GM19240 (cell line): ENCODE measurements at regions not wholly inside any gene's neighbourhood (a gene's known extent, or its start where the extent isn't known, plus 50 kb on each side); places are given as distances from the start of the nearest gene placed in this dataset.

Experiments
- DNase-seq: peaks from one replicate; pipeline ENCODE4 v3.0.0; 2011; ENCODE audit warnings: low spot score; ENCODE audit not compliant: insufficient read length

- no peak for DNase-seq
Measured at GRCh38 chr11:56932572-56933220, 56.0 kb upstream of the OR5AK2 start.

GRCh38 chr11:56923116-56923515, 65.6 kb upstream of the OR5AK2 start:
- DNase-seq = no peak

GRCh38 chr11:56922421-56922820, 66.3 kb upstream of the OR5AK2 start:
- no peak for DNase-seq

GRCh38 chr11:56917708-56918400, 70.9 kb upstream of the OR5AK2 start:
- DNase-seq = no peak

GRCh38 chr11:56916587-56916986, 72.1 kb upstream of the OR5AK2 start:
- DNase-seq = no peak

- no peak for DNase-seq
Measured at GRCh38 chr11:56916162-56916561, 72.6 kb upstream of the OR5AK2 start.

- DNase-seq = no peak
Measured at GRCh38 chr11:56911312-56911711, 77.4 kb upstream of the OR5AK2 start.

GRCh38 chr11:56910785-56911184, 77.9 kb upstream of the OR5AK2 start:
- DNase-seq = no peak

- DNase-seq = no peak
Measured at GRCh38 chr11:56910046-56910773, 78.5 kb upstream of the OR5AK2 start.

- no peak for DNase-seq
Measured at GRCh38 chr11:56909563-56909962, 79.2 kb upstream of the OR5AK2 start.

- DNase-seq = no peak
Measured at GRCh38 chr11:56909080-56909479, 79.6 kb upstream of the OR5AK2 start.

GRCh38 chr11:56906683-56907148, 82.0 kb upstream of the OR5AK2 start:
- no peak for DNase-seq

GRCh38 chr11:56905936-56906335, 82.8 kb upstream of the OR5AK2 start:
- DNase-seq = no peak

- DNase-seq = no peak
Measured at GRCh38 chr11:56905442-56905841, 83.3 kb upstream of the OR5AK2 start.

- DNase-seq = no peak
Measured at GRCh38 chr11:56898856-56899255, 89.9 kb upstream of the OR5AK2 start.

- no peak for DNase-seq
Measured at GRCh38 chr11:56890584-56891305, 98.0 kb upstream of the OR5AK2 start.

GRCh38 chr11:56889986-56890385, 98.7 kb upstream of the OR5AK2 start:
- DNase-seq = no peak

GRCh38 chr11:56887940-56888339, 100.8 kb upstream of the OR5AK2 start:
- DNase-seq = no peak

GRCh38 chr11:56886455-56886854, 102.3 kb upstream of the OR5AK2 start:
- DNase-seq = no peak

- no peak for DNase-seq
Measured at GRCh38 chr11:56885854-56886253, 102.9 kb upstream of the OR5AK2 start.

GRCh38 chr11:56885177-56885576, 103.5 kb upstream of the OR5AK2 start:
- DNase-seq = no peak
